ENCODE measurements at regions not wholly inside any gene's neighbourhood (a gene's known extent, or its start where the extent isn't known, plus 50 kb on each side); places are given as distances from the start of the nearest gene placed in this dataset.

- ATAC-seq, result no peak
- no peak overlapping the region for H3K4me3 Mint-ChIP-seq
- H3K27ac Mint-ChIP-seq, result no peak overlapping the region
- peaks cover 4% of the 10 kb centered on the region for H3K9me3 ChIP-seq (ENCODE audit: control insufficient read depth, low read length, poor library complexity, severe bottlenecking)
- no peak for DNase-seq
- peaks cover 6% of the 10 kb centered on the region for H3K4me1 Mint-ChIP-seq
- H3K36me3 Mint-ChIP-seq (ENCODE audit: low read depth), result peaks cover 2% of the 10 kb centered on the region
- H3K27me3 Mint-ChIP-seq, result peaks cover 51% of the 10 kb centered on the region
Measured at GRCh38 chr6:167532410-167533288, 207.8 kb downstream of the TTLL2 start.

- Mint-ChIP-seq H3K4me1 (no peaks in the 10 kb centered on the region), H3K27me3 (peaks cover 50% of the 10 kb centered on the region), H3K27ac (no peak overlapping the region), H3K36me3 (ENCODE audit: low read depth) (peaks cover 2% of the 10 kb centered on the region), H3K4me3 (no peak overlapping the region)
- ATAC-seq, result no peak
- DNase-seq, result no peak
- peaks cover 4% of the 10 kb centered on the region for H3K9me3 ChIP-seq (ENCODE audit: control insufficient read depth, low read length, poor library complexity, severe bottlenecking)
Measured at GRCh38 chr6:167533851-167534250, 209.0 kb downstream of the TTLL2 start.

GRCh38 chr6:167537816-167538215, 212.9 kb downstream of the TTLL2 start:
- Mint-ChIP-seq H3K36me3 (ENCODE audit: low read depth) (peaks cover 2% of the 10 kb centered on the region), H3K4me1 (no peaks in the 10 kb centered on the region), H3K4me3 (no peak overlapping the region), H3K27ac (no peak overlapping the region), H3K27me3 (peaks cover 21% of the 10 kb centered on the region)
- peaks cover 4% of the 10 kb centered on the region for H3K9me3 ChIP-seq (ENCODE audit: control insufficient read depth, low read length, poor library complexity, severe bottlenecking)
- no peak for DNase-seq
- ATAC-seq, result no peak

DNA sequence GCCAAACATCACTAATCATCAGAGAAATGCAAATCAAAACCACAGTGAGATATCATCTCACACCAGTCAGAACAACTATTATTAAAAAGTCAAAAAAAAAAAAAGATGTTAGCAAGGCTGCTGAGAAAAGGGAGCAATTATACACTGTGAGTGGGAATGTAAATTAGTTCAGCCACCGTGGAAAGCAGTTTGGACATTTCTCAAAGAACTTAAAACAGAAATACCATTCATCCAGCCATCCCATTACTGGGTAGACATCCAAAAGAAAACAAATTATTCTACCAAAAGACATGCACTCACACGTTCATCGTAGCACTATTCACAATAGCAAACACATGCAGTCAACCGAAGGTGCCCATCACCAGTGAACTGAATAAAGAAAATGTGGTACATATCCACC, 213.9 kb downstream of the TTLL2 start:
- no peak for DNase-seq
- H3K9me3 ChIP-seq (ENCODE audit: control insufficient read depth, low read length, poor library complexity, severe bottlenecking), result peaks cover 4% of the 10 kb centered on the region
- no peak overlapping the region for H3K27ac Mint-ChIP-seq
- no peak for ATAC-seq
- H3K4me3 Mint-ChIP-seq, result no peak overlapping the region
- H3K36me3 Mint-ChIP-seq (ENCODE audit: low read depth), result peaks cover 2% of the 10 kb centered on the region
- no peaks in the 10 kb centered on the region for H3K4me1 Mint-ChIP-seq
- H3K27me3 Mint-ChIP-seq, result peaks cover 21% of the 10 kb centered on the region

- peaks cover under 1% of the 10 kb centered on the region for H3K9me3 ChIP-seq (ENCODE audit: control insufficient read depth, low read length, poor library complexity, severe bottlenecking)
- H3K27ac Mint-ChIP-seq, result no peak overlapping the region
- peaks cover 17% of the 10 kb centered on the region for H3K27me3 Mint-ChIP-seq
- ATAC-seq (no peak), DNase-seq (no peak)
- no peaks in the 10 kb centered on the region for H3K4me1 Mint-ChIP-seq
- H3K36me3 Mint-ChIP-seq (ENCODE audit: low read depth), result peaks cover 2% of the 10 kb centered on the region
- no peak overlapping the region for H3K4me3 Mint-ChIP-seq
Measured at GRCh38 chr6:167540796-167541195, 215.9 kb downstream of the TTLL2 start.

GRCh38 chr6:167541544-167541943, 216.7 kb downstream of the TTLL2 start:
- H3K4me3 Mint-ChIP-seq, result no peak overlapping the region
- H3K9me3 ChIP-seq (ENCODE audit: control insufficient read depth, low read length, poor library complexity, severe bottlenecking), result no peaks in the 10 kb centered on the region
- peaks cover 17% of the 10 kb centered on the region for H3K27me3 Mint-ChIP-seq
- H3K36me3 Mint-ChIP-seq (ENCODE audit: low read depth), result peaks cover under 1% of the 10 kb centered on the region
- DNase-seq, result no peak
- no peaks in the 10 kb centered on the region for H3K4me1 Mint-ChIP-seq
- H3K27ac Mint-ChIP-seq, result no peak overlapping the region
- no peak for ATAC-seq

- Mint-ChIP-seq H3K27ac (no peak overlapping the region), H3K27me3 (peaks cover 7% of the 10 kb centered on the region), H3K36me3 (ENCODE audit: low read depth) (no peaks in the 10 kb centered on the region), H3K4me3 (no peak overlapping the region), H3K4me1 (no peaks in the 10 kb centered on the region)
- ATAC-seq (no peak), DNase-seq (no peak)
- H3K9me3 ChIP-seq (ENCODE audit: control insufficient read depth, low read length, poor library complexity, severe bottlenecking), result no peaks in the 10 kb centered on the region
Measured at GRCh38 chr6:167543602-167544497, 219.0 kb downstream of the TTLL2 start.

DNA sequence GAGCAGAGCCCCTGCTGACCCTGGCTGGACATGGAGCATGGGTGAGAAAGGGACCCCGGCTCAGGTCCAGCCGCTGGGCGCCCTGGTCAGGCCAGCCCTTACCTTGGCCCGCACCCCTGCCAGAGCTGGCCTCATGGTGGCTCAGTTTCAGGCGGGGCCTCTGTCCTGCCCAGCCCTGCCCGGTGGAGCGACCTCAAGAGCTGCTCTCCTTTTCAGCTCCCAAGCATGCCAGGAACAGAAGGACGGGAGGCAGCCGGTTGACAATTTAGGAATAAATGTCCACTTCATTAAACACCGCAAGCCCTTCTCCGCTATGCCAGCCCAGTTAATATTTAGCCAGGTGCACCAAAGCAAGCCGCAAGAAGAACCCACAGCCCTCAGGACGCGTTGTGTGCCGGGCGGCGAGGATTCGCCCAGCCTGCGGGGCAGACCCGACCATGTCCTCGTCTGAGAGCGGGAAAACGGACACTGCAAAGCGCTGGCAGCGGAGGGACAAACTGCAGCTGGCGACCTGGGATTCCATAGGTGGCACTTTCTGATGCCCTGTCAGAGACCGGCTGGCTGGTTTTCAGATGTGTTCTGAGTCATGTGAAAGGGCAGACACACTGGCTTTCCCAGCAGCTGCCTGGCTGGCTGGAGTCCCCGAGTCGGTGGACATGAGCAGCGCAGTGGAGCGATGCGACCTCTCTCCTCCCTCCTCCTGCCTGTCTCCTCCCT, 221.9 kb downstream of the TTLL2 start:
- no peak for DNase-seq
- H3K9me3 ChIP-seq (ENCODE audit: control insufficient read depth, low read length, poor library complexity, severe bottlenecking), result no peaks in the 10 kb centered on the region
- Mint-ChIP-seq H3K27ac (no peak overlapping the region), H3K27me3 (peaks cover 7% of the 10 kb centered on the region), H3K4me3 (no peak overlapping the region), H3K4me1 (peaks cover 2% of the 10 kb centered on the region), H3K36me3 (ENCODE audit: low read depth) (peaks cover 2% of the 10 kb centered on the region)
- no peak for ATAC-seq

DNA sequence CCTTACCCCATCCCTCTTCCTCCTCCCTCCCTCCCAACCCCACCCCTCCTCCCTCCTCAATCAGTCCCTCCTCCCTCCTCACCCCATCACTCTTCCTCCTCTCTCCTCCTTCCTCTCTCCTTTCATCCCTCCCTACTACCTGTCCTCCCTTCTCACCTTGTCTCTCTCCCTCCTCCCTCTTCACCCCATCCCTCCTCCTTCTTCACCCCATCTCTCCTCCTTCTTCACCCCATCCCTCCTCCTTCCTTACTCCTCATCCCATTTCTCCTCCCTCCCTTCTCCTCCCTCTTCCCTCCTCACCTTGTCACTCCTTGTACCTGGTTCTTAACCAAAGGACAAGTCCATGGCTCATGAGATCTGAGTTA, 222.4 kb downstream of the TTLL2 start:
- Mint-ChIP-seq H3K27ac (no peak overlapping the region), H3K36me3 (ENCODE audit: low read depth) (peaks cover 2% of the 10 kb centered on the region), H3K4me3 (no peak overlapping the region), H3K27me3 (peaks cover 7% of the 10 kb centered on the region), H3K4me1 (peaks cover 2% of the 10 kb centered on the region)
- H3K9me3 ChIP-seq (ENCODE audit: control insufficient read depth, low read length, poor library complexity, severe bottlenecking), result no peaks in the 10 kb centered on the region
- DNase-seq, result no peak
- ATAC-seq, result no peak

DNA sequence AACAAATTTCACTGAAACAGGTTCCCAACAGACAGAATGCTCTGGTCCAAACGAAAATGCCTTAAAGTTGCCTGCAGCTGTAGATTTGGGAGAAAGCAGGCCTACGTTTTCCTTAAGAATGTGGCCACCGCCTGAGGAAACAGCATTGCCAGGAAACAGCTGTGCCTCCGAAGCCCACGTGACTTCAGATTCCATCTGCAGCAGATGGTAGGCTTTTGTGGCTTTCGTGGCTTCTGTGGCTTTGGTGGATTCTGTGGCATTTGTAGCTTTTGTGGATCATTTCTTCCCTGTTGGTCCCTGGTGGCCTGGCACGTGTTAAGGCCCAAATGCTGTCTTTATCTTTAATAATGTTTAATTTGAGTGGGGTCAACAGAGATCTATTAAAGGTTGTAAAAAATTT, 222.9 kb downstream of the TTLL2 start:
- ATAC-seq (no peak), DNase-seq (no peak)
- H3K4me3 Mint-ChIP-seq, result no peak overlapping the region
- peaks cover 2% of the 10 kb centered on the region for H3K36me3 Mint-ChIP-seq (ENCODE audit: low read depth)
- peaks cover 2% of the 10 kb centered on the region for H3K4me1 Mint-ChIP-seq
- H3K27ac Mint-ChIP-seq, result no peak overlapping the region
- no peaks in the 10 kb centered on the region for H3K9me3 ChIP-seq (ENCODE audit: control insufficient read depth, low read length, poor library complexity, severe bottlenecking)
- peaks cover 7% of the 10 kb centered on the region for H3K27me3 Mint-ChIP-seq

- Mint-ChIP-seq H3K36me3 (ENCODE audit: low read depth) (peaks cover 2% of the 10 kb centered on the region), H3K27ac (no peak overlapping the region), H3K4me3 (no peak overlapping the region), H3K27me3 (peaks cover 7% of the 10 kb centered on the region), H3K4me1 (peaks cover 2% of the 10 kb centered on the region)
- no peaks in the 10 kb centered on the region for H3K9me3 ChIP-seq (ENCODE audit: control insufficient read depth, low read length, poor library complexity, severe bottlenecking)
- ATAC-seq (no peak), DNase-seq (no peak)
Measured at GRCh38 chr6:167548451-167548850, 223.6 kb downstream of the TTLL2 start.

GRCh38 chr6:167549213-167549612, 224.3 kb downstream of the TTLL2 start:
- no peak overlapping the region for H3K4me3 Mint-ChIP-seq
- H3K36me3 Mint-ChIP-seq (ENCODE audit: low read depth), result peaks cover 2% of the 10 kb centered on the region
- H3K9me3 ChIP-seq (ENCODE audit: control insufficient read depth, low read length, poor library complexity, severe bottlenecking), result no peaks in the 10 kb centered on the region
- H3K4me1 Mint-ChIP-seq, result peaks cover 2% of the 10 kb centered on the region
- DNase-seq (no peak), ATAC-seq (no peak)
- H3K27ac Mint-ChIP-seq, result no peak overlapping the region
- H3K27me3 Mint-ChIP-seq, result peaks cover 7% of the 10 kb centered on the region
